ENCODE measurements at regions not wholly inside any gene's neighbourhood (a gene's known extent, or its start where the extent isn't known, plus 50 kb on each side); places are given as distances from the start of the nearest gene placed in this dataset.

GRCh38 chr2:45191146-45191863 lies 182.1 kb upstream of the SIX2 start:
- FAIRE-seq (no peak), DNase-seq (ENCODE audit: low read depth) (no peak)
- no peaks in the 10 kb centered on the region for H3K27me3 ChIP-seq (ENCODE audit: control insufficient read depth, insufficient read depth, low read length)
- no peak overlapping the region for H3K4me3 ChIP-seq (ENCODE audit: low read depth, low read length)
- TF ChIP-seq, protein P1, sequence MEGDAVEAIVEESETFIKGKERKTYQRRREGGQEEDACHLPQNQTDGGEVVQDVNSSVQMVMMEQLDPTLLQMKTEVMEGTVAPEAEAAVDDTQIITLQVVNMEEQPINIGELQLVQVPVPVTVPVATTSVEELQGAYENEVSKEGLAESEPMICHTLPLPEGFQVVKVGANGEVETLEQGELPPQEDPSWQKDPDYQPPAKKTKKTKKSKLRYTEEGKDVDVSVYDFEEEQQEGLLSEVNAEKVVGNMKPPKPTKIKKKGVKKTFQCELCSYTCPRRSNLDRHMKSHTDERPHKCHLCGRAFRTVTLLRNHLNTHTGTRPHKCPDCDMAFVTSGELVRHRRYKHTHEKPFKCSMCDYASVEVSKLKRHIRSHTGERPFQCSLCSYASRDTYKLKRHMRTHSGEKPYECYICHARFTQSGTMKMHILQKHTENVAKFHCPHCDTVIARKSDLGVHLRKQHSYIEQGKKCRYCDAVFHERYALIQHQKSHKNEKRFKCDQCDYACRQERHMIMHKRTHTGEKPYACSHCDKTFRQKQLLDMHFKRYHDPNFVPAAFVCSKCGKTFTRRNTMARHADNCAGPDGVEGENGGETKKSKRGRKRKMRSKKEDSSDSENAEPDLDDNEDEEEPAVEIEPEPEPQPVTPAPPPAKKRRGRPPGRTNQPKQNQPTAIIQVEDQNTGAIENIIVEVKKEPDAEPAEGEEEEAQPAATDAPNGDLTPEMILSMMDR (IDR thresholded peaks at IDR 0.05; ENCODE audit: insufficient read depth, low read length, severe bottlenecking): no peak
- H3K36me3 ChIP-seq (ENCODE audit: control insufficient read depth, insufficient read depth, low read length): no peaks in the 10 kb centered on the region

DNA sequence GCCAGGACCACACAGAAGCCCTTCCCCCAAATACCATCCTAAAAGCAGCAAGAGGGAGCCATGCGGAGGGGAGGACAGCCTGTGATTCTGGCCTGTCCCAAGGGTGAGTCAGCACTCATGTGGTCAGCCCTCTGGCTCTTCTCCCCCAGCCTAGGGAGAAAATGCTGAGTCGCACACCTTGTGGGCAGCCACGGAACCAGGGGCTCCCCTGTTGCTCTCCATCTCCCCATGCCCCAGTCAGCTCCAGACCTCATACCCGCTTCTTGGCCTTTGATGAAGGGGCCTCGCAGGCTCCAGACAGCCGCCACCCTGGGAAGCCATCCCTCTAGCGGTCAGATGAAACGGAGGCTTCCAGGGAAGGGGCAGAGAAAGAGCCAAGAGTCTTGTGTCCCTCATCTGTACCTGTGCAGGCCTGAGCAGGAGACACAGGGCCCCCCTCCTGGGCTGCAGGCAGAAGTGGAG lies 181.3 kb upstream of the SIX2 start:
- DNase-seq (ENCODE audit: low read depth): no peak
- TF ChIP-seq, protein P1 (IDR thresholded peaks at IDR 0.05; ENCODE audit: insufficient read depth, low read length, severe bottlenecking): no peak
- FAIRE-seq: no peak
- no peaks in the 10 kb centered on the region for H3K27me3 ChIP-seq (ENCODE audit: control insufficient read depth, insufficient read depth, low read length)
- no peaks in the 10 kb centered on the region for H3K36me3 ChIP-seq (ENCODE audit: control insufficient read depth, insufficient read depth, low read length)
- no peak overlapping the region for H3K4me3 ChIP-seq (ENCODE audit: low read depth, low read length)

- Histone ChIP-seq H3K27me3 (ENCODE audit: control insufficient read depth, insufficient read depth, low read length) (no peaks in the 10 kb centered on the region), H3K4me3 (ENCODE audit: low read depth, low read length) (no peak overlapping the region), H3K36me3 (ENCODE audit: control insufficient read depth, insufficient read depth, low read length) (no peaks in the 10 kb centered on the region)
- DNase-seq (ENCODE audit: low read depth) (peak; percentile 92), FAIRE-seq (peak; percentile 97)
- TF ChIP-seq, protein P1 (IDR thresholded peaks at IDR 0.05; ENCODE audit: insufficient read depth, low read length, severe bottlenecking): no peak
These were observed 175.4 kb upstream of the SIX2 start for GRCh38 chr2:45184606-45185005.

DNA sequence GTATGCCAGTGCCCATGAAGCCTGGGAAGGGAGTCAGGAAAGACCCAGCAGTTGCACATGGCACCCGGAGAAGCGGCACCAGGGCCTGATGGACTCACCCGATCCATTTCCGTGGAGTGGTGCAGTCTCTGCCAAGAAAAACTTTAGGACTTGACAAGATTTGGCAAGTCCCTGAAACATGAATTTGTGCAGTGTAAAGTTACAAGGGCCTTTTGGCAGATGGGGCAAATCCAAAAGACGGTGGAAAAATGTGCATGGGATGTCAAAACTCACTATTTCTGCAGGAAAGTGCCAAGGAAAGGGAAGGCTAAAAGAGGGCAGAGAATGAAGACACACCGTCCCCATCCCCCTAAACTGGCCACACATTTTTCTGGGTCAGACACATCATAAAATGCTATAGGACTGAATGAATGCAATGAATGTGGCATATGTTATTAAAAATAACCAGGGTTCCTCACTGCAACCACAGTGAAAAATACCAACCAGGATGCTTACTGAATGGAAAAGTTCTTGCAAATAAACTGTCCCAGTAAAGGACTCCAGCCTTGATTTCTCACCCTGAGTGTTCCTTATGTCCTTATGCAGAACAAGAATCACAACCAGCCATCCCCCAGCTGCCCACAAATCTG lies 173.5 kb upstream of the SIX2 start:
- TF ChIP-seq, protein P1 (IDR thresholded peaks at IDR 0.05; ENCODE audit: insufficient read depth, low read length, severe bottlenecking): no peak
- no peaks in the 10 kb centered on the region for H3K27me3 ChIP-seq (ENCODE audit: control insufficient read depth, insufficient read depth, low read length)
- FAIRE-seq: no peak
- peak; percentile 29 for DNase-seq (ENCODE audit: low read depth)
- H3K36me3 ChIP-seq (ENCODE audit: control insufficient read depth, insufficient read depth, low read length): no peaks in the 10 kb centered on the region
- H3K4me3 ChIP-seq (ENCODE audit: low read depth, low read length): no peak overlapping the region

- Histone ChIP-seq H3K27me3 (ENCODE audit: control insufficient read depth, insufficient read depth, low read length) (no peaks in the 10 kb centered on the region), H3K36me3 (ENCODE audit: control insufficient read depth, insufficient read depth, low read length) (no peaks in the 10 kb centered on the region), H3K4me3 (ENCODE audit: low read depth, low read length) (no peak overlapping the region)
- no peak for FAIRE-seq
- DNase-seq (ENCODE audit: low read depth): no peak
- TF ChIP-seq, protein P1 (IDR thresholded peaks at IDR 0.05; ENCODE audit: insufficient read depth, low read length, severe bottlenecking): no peak
These were observed 171.5 kb upstream of the SIX2 start for GRCh38 chr2:45180779-45181178.
